ENCODE measurements at regions not wholly inside any gene's neighbourhood (a gene's known extent, or its start where the extent isn't known, plus 50 kb on each side); places are given as distances from the start of the nearest gene placed in this dataset.

- in situ Hi-C loops (cut with MboI; ENCODE audit: low pct_unique_long_range_greater_than_20kb, low sequenced_read_pairs, unreplicated experiment), result no loop called here
- TF ChIP-seq CTCF (IDR thresholded peaks at IDR 0.05; ENCODE audit: extremely low read depth, insufficient read depth, missing control alignments), result no peak
- DNase-seq (ENCODE audit: low spot score), result peak; percentile 37
These were observed 141.1 kb upstream of the CITED2 start for GRCh38 chr6:139515511-139515910.

GRCh38 chr6:139514819-139515218 is 140.4 kb upstream of the CITED2 start:
- in situ Hi-C loops (cut with MboI; ENCODE audit: low pct_unique_long_range_greater_than_20kb, low sequenced_read_pairs, unreplicated experiment), result no loop called here
- no peak for DNase-seq (ENCODE audit: low spot score)
- TF ChIP-seq CTCF (IDR thresholded peaks at IDR 0.05; ENCODE audit: extremely low read depth, insufficient read depth, missing control alignments), result no peak

GRCh38 chr6:139510040-139510790 is 135.8 kb upstream of the CITED2 start:
- no peak for TF ChIP-seq CTCF (IDR thresholded peaks at IDR 0.05; ENCODE audit: extremely low read depth, insufficient read depth, missing control alignments)
- DNase-seq (ENCODE audit: low spot score), result no peak
- in situ Hi-C loops (cut with MboI; ENCODE audit: low pct_unique_long_range_greater_than_20kb, low sequenced_read_pairs, unreplicated experiment), result no loop called here

- no peak for DNase-seq (ENCODE audit: low spot score)
- TF ChIP-seq CTCF (IDR thresholded peaks at IDR 0.05; ENCODE audit: extremely low read depth, insufficient read depth, missing control alignments), result no peak
- in situ Hi-C loops (cut with MboI; ENCODE audit: low pct_unique_long_range_greater_than_20kb, low sequenced_read_pairs, unreplicated experiment), result no loop called here
These were observed 134.7 kb upstream of the CITED2 start for GRCh38 chr6:139509167-139509566.

GRCh38 chr6:139508576-139508975 is 134.1 kb upstream of the CITED2 start:
- in situ Hi-C loops (cut with MboI; ENCODE audit: low pct_unique_long_range_greater_than_20kb, low sequenced_read_pairs, unreplicated experiment), result no loop called here
- no peak for TF ChIP-seq CTCF (IDR thresholded peaks at IDR 0.05; ENCODE audit: extremely low read depth, insufficient read depth, missing control alignments)
- DNase-seq (ENCODE audit: low spot score), result no peak

GRCh38 chr6:139508023-139508422 is 133.6 kb upstream of the CITED2 start:
- in situ Hi-C loops (cut with MboI; ENCODE audit: low pct_unique_long_range_greater_than_20kb, low sequenced_read_pairs, unreplicated experiment), result no loop called here
- DNase-seq (ENCODE audit: low spot score), result no peak

More at GRCh38 chr6:139508023-139508422, 133.6 kb upstream of the CITED2 start:
- TF ChIP-seq CTCF (IDR thresholded peaks at IDR 0.05; ENCODE audit: extremely low read depth, insufficient read depth, missing control alignments), result no peak
